GM12891 (cell line): ENCODE measurements at regions not wholly inside any gene's neighbourhood (a gene's known extent, or its start where the extent isn't known, plus 50 kb on each side); places are given as distances from the start of the nearest gene placed in this dataset.

ENCODE experiments used
- DNase-seq: peaks from one replicate; pipeline ENCODE4 v3.0.0; 2011; ENCODE audit warnings: low spot score; ENCODE audit not compliant: insufficient read length
- FAIRE-seq: peaks from 2 replicates; lab custom pipeline; 2011; peaks lifted over from hg19 to GRCh38; lab: Jason Lieb, UNC
- PAX5 ChIP-seq: IDR thresholded peaks from 2 replicates; pipeline ENCODE4 v1.6.1; 2011; ENCODE audit warnings: low read length, moderate library complexity, mild to moderate bottlenecking; ENCODE audit not compliant: insufficient read depth, severe bottlenecking
- POLR2A ChIP-seq: IDR thresholded peaks from 2 replicates; pipeline ENCODE4 v1.6.1; 2011; ENCODE audit warnings: low read depth, low read length, control low read depth
- POLR2AphosphoS5 ChIP-seq: IDR thresholded peaks from 2 replicates; pipeline ENCODE4 v1.6.1; 2011; ENCODE audit warnings: low read depth, low read length, control low read depth
- POU2F2 ChIP-seq: IDR thresholded peaks from 2 replicates; pipeline ENCODE4 v1.6.1; 2011; ENCODE audit warnings: low read depth, mild to moderate bottlenecking, control low read depth, low read length, moderate library complexity
- SPI1 ChIP-seq: IDR thresholded peaks from 2 replicates; pipeline ENCODE4 v1.6.1; 2011; ENCODE audit warnings: low read depth, low read length, control low read depth
- TAF1 ChIP-seq: IDR thresholded peaks from 2 replicates; pipeline ENCODE4 v1.6.1; 2011; ENCODE audit warnings: low read depth, low read length, control low read depth

- TF ChIP-seq POLR2A (no peak), POU2F2 (no peak), POLR2AphosphoS5 (no peak), TAF1 (no peak), PAX5 (no peak), SPI1 (no peak)
- no peak for FAIRE-seq
- DNase-seq: no peak
Observed at GRCh38 chr10:83607959-83608745, 531.2 kb upstream of the GHITM start.

- DNase-seq: no peak
- FAIRE-seq: no peak
- no peak for TF ChIP-seq POLR2AphosphoS5
- no peak for TF ChIP-seq TAF1
- TF ChIP-seq POLR2A: no peak
- no peak for TF ChIP-seq PAX5
- TF ChIP-seq SPI1: no peak
- TF ChIP-seq POU2F2: no peak
Observed at GRCh38 chr10:83612050-83612449, 527.3 kb upstream of the GHITM start.

- FAIRE-seq: no peak
- DNase-seq: no peak
- TF ChIP-seq POLR2A (no peak), PAX5 (no peak), TAF1 (no peak), SPI1 (no peak), POU2F2 (no peak), POLR2AphosphoS5 (no peak)
Observed at GRCh38 chr10:83612746-83613145, 526.6 kb upstream of the GHITM start.

GRCh38 chr10:83617172-83617571 lies 522.1 kb upstream of the GHITM start:
- no peak for FAIRE-seq
- no peak for TF ChIP-seq SPI1
- TF ChIP-seq POLR2A: no peak
- no peak for TF ChIP-seq TAF1
- TF ChIP-seq POLR2AphosphoS5: no peak
- TF ChIP-seq PAX5: no peak
- no peak for TF ChIP-seq POU2F2
- DNase-seq: no peak

GRCh38 chr10:83617692-83618545 lies 521.4 kb upstream of the GHITM start:
- FAIRE-seq: no peak
- no peak for TF ChIP-seq POU2F2
- DNase-seq: no peak

- no peak for FAIRE-seq
- DNase-seq: no peak
- TF ChIP-seq TAF1: no peak
- TF ChIP-seq PAX5: no peak
- TF ChIP-seq SPI1: no peak
- TF ChIP-seq POU2F2: no peak
- TF ChIP-seq POLR2A: no peak
- no peak for TF ChIP-seq POLR2AphosphoS5
Observed at GRCh38 chr10:83625831-83626360, 513.4 kb upstream of the GHITM start.

- DNase-seq: no peak
- no peak for FAIRE-seq
- no peak for TF ChIP-seq PAX5
- no peak for TF ChIP-seq POLR2A
- TF ChIP-seq SPI1: no peak
- TF ChIP-seq POU2F2: no peak
- no peak for TF ChIP-seq POLR2AphosphoS5
- no peak for TF ChIP-seq TAF1
Observed at GRCh38 chr10:83632701-83633100, 506.6 kb upstream of the GHITM start.

- DNase-seq (no peak), FAIRE-seq (no peak)
- no peak for TF ChIP-seq PAX5
- TF ChIP-seq SPI1: 0 out of 2 replicates have a peak, but pooled peaks have one; percentile 33
Observed at GRCh38 chr10:83633547-83633946, 505.8 kb upstream of the GHITM start.

- TF ChIP-seq SPI1 (no peak), TAF1 (no peak), POLR2A (no peak), POU2F2 (no peak), POLR2AphosphoS5 (no peak), PAX5 (no peak)
- DNase-seq (no peak), FAIRE-seq (no peak)
Observed at GRCh38 chr10:83636826-83637225, 502.5 kb upstream of the GHITM start.
